ENCODE measurements at regions not wholly inside any gene's neighbourhood (a gene's known extent, or its start where the extent isn't known, plus 50 kb on each side); places are given as distances from the start of the nearest gene placed in this dataset.

DNA sequence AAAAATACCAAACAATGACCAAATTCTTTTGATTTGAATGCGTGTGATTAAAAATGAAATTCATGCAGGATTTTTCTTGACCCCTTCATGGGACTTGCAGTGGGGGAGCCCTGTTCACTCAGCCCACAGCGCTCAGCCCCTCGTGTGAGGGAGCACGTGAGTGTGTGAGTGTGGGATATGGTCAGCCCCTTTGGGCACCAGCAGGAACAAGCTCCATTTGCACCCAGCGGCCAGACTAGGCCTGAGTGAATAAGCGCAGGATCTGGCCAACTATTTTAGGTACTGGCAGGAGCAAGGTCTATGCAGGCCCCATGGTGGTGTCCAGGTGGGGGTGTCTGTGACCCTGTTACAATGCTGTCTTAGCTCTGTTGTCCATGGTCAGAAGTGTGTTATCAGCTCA, 1631.2 kb downstream of the BRINP3 start:
- H3K4me1 ChIP-seq, result no peaks in the 10 kb centered on the region
- DNase-seq (no peak), ATAC-seq (no peak)
- 75% methylated on average over 2 of the region's 6 CpGs for WGBS (ENCODE audit: insufficient coverage, low coverage, low lambda C conversion rate, missing lambda C conversion rate)
- H3K36me3 ChIP-seq, result no peaks in the 10 kb centered on the region
- H3K9me3 ChIP-seq, result no peaks in the 10 kb centered on the region
- no peak for TF ChIP-seq POLR2A (IDR thresholded peaks at IDR 0.05)
- TF ChIP-seq, protein P1, sequence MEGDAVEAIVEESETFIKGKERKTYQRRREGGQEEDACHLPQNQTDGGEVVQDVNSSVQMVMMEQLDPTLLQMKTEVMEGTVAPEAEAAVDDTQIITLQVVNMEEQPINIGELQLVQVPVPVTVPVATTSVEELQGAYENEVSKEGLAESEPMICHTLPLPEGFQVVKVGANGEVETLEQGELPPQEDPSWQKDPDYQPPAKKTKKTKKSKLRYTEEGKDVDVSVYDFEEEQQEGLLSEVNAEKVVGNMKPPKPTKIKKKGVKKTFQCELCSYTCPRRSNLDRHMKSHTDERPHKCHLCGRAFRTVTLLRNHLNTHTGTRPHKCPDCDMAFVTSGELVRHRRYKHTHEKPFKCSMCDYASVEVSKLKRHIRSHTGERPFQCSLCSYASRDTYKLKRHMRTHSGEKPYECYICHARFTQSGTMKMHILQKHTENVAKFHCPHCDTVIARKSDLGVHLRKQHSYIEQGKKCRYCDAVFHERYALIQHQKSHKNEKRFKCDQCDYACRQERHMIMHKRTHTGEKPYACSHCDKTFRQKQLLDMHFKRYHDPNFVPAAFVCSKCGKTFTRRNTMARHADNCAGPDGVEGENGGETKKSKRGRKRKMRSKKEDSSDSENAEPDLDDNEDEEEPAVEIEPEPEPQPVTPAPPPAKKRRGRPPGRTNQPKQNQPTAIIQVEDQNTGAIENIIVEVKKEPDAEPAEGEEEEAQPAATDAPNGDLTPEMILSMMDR (IDR thresholded peaks at IDR 0.05), result no peak
- intact Hi-C loops (cut with DNase I), result no loop called here
- H3K27ac ChIP-seq, result no peak overlapping the region
- no peaks in the 10 kb centered on the region for H3K27me3 ChIP-seq
- H3K4me3 ChIP-seq, result no peak overlapping the region

GRCh38 chr1:188857526-188858087, 1620.1 kb downstream of the BRINP3 start:
- no peaks in the 10 kb centered on the region for H3K36me3 ChIP-seq
- no peak overlapping the region for H3K27ac ChIP-seq
- H3K9me3 ChIP-seq, result no peaks in the 10 kb centered on the region
- TF ChIP-seq, protein P1 (IDR thresholded peaks at IDR 0.05), result no peak
- TF ChIP-seq POLR2A (IDR thresholded peaks at IDR 0.05), result no peak
- no peaks in the 10 kb centered on the region for H3K4me1 ChIP-seq
- no peaks in the 10 kb centered on the region for H3K27me3 ChIP-seq
- peak in 1 of 4 donors; percentile 33 for ATAC-seq
- DNase-seq, result no peak
- intact Hi-C loops (cut with DNase I), result no loop called here
- H3K4me3 ChIP-seq, result no peak overlapping the region
- 80% methylated on average over 1 of the region's 31 CpGs for WGBS (ENCODE audit: insufficient coverage, low coverage, low lambda C conversion rate, missing lambda C conversion rate)

DNA sequence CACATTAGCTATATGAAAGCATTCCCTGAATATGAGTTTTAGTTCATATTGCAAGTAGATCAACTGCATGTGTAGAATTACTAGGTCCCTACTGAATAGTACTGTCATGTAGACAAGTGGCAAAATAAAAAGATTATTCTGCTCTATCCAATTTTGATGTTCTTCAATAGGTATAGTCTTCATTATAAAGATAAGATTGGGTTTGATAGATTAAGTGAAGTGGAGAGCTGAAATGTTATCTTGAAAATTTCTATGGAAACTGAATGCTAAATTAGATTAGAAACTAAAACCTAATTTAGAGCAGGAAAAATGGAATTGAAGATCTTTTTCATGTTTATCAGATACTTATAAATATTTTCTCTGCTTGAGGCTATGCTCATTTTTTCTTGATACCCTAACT, 1610.0 kb downstream of the BRINP3 start:
- intact Hi-C loops (cut with DNase I), result no loop called here
- H3K27me3 ChIP-seq, result no peaks in the 10 kb centered on the region
- no peak overlapping the region for H3K4me3 ChIP-seq
- H3K9me3 ChIP-seq, result peaks cover 0 to 4% (median 0%) of the 10 kb centered on the region in 4 donors
- ATAC-seq (no peak), DNase-seq (no peak)
- no peaks in the 10 kb centered on the region for H3K4me1 ChIP-seq
- H3K27ac ChIP-seq, result no peak overlapping the region
- TF ChIP-seq POLR2A (IDR thresholded peaks at IDR 0.05), result no peak
- TF ChIP-seq, protein P1 (IDR thresholded peaks at IDR 0.05), result no peak
- H3K36me3 ChIP-seq, result no peaks in the 10 kb centered on the region

- intact Hi-C loops (cut with DNase I), result no loop called here
- WGBS (ENCODE audit: insufficient coverage, low coverage, low lambda C conversion rate, missing lambda C conversion rate), result 31% methylated on average over 1 of the region's 1 CpG
- no peak overlapping the region for H3K27ac ChIP-seq
These were observed 1606.5 kb downstream of the BRINP3 start for GRCh38 chr1:188871164-188871563.

More at GRCh38 chr1:188871164-188871563, 1606.5 kb downstream of the BRINP3 start:
- Histone ChIP-seq H3K4me3 (no peak overlapping the region), H3K27me3 (no peaks in the 10 kb centered on the region), H3K36me3 (no peaks in the 10 kb centered on the region), H3K9me3 (peaks cover 0 to 4% (median 0%) of the 10 kb centered on the region in 4 donors), H3K4me1 (no peaks in the 10 kb centered on the region)
- DNase-seq, result no peak
- TF ChIP-seq POLR2A (IDR thresholded peaks at IDR 0.05), result no peak
- TF ChIP-seq, protein P1 (IDR thresholded peaks at IDR 0.05), result no peak
- no peak for ATAC-seq

Measured in right lobe of liver (tissue), 6 donors.